GM20000 (cell line): ENCODE measurements at regions not wholly inside any gene's neighbourhood (a gene's known extent, or its start where the extent isn't known, plus 50 kb on each side); places are given as distances from the start of the nearest gene placed in this dataset.

Experiments used
- DNase-seq: peaks from one replicate; pipeline ENCODE4 v3.0.0; 2012; ENCODE audit warnings: low spot score
- CTCF ChIP-seq: IDR thresholded peaks from 2 replicates; pipeline ENCODE4 v1.5.1; 2012; ENCODE audit warnings: mild to moderate bottlenecking, control low read depth; ENCODE audit errors: extremely low read depth, missing control alignments

DNA sequence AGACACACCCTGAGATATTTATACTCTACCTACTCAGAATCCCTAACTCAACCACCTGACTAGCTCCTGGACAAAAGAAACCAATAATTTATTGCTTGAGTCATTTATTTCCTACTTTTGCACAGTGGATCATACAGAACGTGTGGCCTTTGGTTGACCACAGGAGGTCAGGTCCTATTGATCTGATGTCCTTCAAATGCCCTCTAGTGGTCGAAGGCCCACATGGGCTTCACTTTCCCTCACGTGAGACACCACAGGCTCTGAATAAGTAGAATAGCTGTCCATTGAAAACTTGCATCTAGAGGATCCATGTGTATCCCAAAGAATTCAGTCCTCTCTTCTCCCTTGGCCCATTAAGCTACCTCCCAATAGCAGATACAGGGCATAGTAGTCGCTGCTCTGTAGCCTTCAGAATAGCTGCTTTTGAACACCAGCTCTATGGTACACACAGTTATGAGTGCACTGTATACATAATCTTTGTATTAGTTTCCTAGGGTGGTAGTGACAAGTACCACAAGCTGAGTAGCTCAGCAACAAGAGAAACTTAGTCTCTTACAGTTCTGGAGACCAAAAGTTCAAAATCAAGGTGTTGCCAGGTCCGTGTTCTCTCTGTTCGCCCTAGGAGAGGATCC, 177.6 kb upstream of the SMARCA2 start:
- TF ChIP-seq CTCF: peak; percentile 54
- peak; percentile 57 for DNase-seq

DNA sequence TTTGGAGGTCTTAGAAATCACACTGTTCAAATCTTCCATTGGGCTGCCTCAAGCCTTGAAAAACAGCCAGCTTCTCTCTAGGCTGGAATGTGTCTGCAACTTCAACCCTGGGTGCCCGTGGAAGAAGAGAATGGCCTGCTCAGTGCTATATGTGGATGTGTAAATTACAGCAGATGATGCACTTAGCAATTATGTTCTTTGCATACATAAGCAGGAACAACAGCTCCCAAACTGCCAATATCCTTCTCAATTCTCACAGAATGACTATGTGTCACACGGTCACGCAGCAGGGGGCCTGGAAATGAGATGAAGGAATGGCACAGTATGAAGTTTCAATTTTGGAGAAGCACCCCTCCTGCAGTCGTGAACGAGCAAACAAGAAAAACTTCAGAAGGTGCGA, 175.2 kb upstream of the SMARCA2 start:
- no peak for DNase-seq
- no peak for TF ChIP-seq CTCF

- TF ChIP-seq CTCF: no peak
- no peak for DNase-seq
Observed at GRCh38 chr9:1845425-1845824, 169.7 kb upstream of the SMARCA2 start.

- TF ChIP-seq CTCF: no peak
- no peak for DNase-seq
Observed at GRCh38 chr9:1855726-1856125, 159.4 kb upstream of the SMARCA2 start.

GRCh38 chr9:1857808-1858207, 157.3 kb upstream of the SMARCA2 start:
- DNase-seq: no peak
- TF ChIP-seq CTCF: no peak

DNA sequence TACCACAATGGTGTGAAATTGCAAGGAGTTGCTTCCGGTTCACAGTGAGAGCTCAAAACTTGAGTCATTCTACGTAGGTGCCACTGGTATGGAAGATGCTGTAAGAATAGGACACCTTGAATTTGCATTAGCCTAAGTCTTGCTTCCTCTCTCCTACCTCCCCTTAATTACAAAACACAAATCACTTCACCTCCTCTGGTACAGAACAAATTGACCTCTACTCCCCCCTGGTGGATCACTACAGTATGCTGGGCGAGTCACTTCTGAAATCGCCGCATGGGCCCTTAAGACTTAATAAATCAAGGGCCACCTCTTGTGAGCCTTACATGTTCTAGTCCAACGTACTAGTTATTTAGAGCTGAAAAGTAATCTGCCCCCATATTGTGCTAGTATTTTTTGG, 145.3 kb upstream of the SMARCA2 start:
- DNase-seq: peak; percentile 45
- TF ChIP-seq CTCF: peak; percentile 67

DNA sequence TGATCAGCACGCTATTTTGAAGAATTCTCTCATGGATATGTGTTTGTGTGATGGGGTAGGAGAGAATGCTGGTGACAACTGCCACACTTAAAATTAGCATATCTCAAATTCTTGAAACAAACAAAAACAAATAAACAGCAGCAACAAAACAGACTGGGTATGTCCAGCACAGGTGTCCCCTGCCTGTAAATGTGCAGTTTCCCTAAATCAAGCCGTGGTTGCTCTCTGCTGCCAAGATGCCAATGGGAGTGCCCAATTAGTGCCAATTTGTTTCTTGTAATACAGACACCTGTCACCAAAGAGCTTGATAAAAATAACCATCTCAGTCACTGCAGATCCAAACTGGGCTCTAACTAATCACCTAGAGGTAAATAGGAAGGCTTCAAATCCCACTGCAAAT, 144.2 kb upstream of the SMARCA2 start:
- no peak for TF ChIP-seq CTCF

More for the DNA sequence above, 144.2 kb upstream of the SMARCA2 start:
- no peak for DNase-seq
